OCI-LY3 (cell line): ENCODE measurements at regions not wholly inside any gene's neighbourhood (a gene's known extent, or its start where the extent isn't known, plus 50 kb on each side); places are given as distances from the start of the nearest gene placed in this dataset.

Experiments
- H2AFZ ChIP-seq: fragments of 200-600, 300-600 bp; shearing (Covaris generic); 2 replicates; pipeline ENCODE4 v1.6.0; 2014; ENCODE audit warnings: antibody characterized with exemption, low read depth, low read length
- H3K27ac ChIP-seq: fragments of 200-600, 300-600 bp; sonication (generic); 2 replicates; pipeline ENCODE4 v1.5.1; 2014; ENCODE audit warnings: mild to moderate bottlenecking, low read length, moderate library complexity, mixed read lengths
- H3K27me3 ChIP-seq: fragments of 200-600, 300-600 bp; sonication (generic); 2 replicates; pipeline ENCODE4 v1.6.1; 2014; ENCODE audit warnings: low read depth, low read length, mixed read lengths
- H3K36me3 ChIP-seq: fragments of 200-600, 300-600 bp; sonication (generic); replicated peaks from 2 replicates; pipeline ENCODE3; 2014; ENCODE audit warnings: low read depth, low read length, mixed read lengths
- H3K4me1 ChIP-seq: fragments of 300-600, 200-600 bp; sonication (generic); 2 replicates; pipeline ENCODE4 v1.6.1; 2014; ENCODE audit warnings: low read length, mixed read lengths
- H3K4me2 ChIP-seq: fragments of 200-600, 300-600 bp; sonication (generic); 2 replicates; pipeline ENCODE4 v1.6.1; 2014; ENCODE audit warnings: low read length, mixed read lengths
- H3K4me3 ChIP-seq: fragments of 300-600, 200-600 bp; sonication (generic); 2 replicates; pipeline ENCODE4 v1.5.1; 2014; ENCODE audit warnings: antibody characterized with exemption, mild to moderate bottlenecking, low read length, moderate library complexity
- H3K79me2 ChIP-seq: fragments of 300-600, 200-600 bp; shearing (Covaris generic); 2 replicates; pipeline ENCODE4 v1.6.1; 2014; ENCODE audit warnings: mild to moderate bottlenecking, low read length, mixed read lengths
- H3K9ac ChIP-seq: fragments of 300-600, 200-600 bp; shearing (Covaris generic); 2 replicates; pipeline ENCODE4 v1.6.0; 2014; ENCODE audit warnings: mild to moderate bottlenecking, low read length, moderate library complexity
- H3K9me3 ChIP-seq: fragments of 200-600, 300-600 bp; shearing (Covaris generic); 2 replicates; pipeline ENCODE4 v1.6.1; 2014; ENCODE audit warnings: low read length, mixed read lengths; ENCODE audit not compliant: insufficient read depth
- H4K20me1 ChIP-seq: fragments of 200-600, 300-600 bp; sonication (generic); 2 replicates; pipeline ENCODE4 v1.6.1; 2016; ENCODE audit warnings: low read length, mixed read lengths; ENCODE audit not compliant: insufficient read depth
- EZH2phosphoT487 ChIP-seq: fragments of 200-600 bp; shearing (Covaris generic); IDR thresholded peaks from 2 replicates; pipeline ENCODE4 v1.6.1; 2018; ENCODE audit warnings: antibody characterized with exemption, mixed run types, low read depth
- TF ChIP-seq, protein P1 (sequence below): fragments of 200-600, 300-600 bp; sonication (generic); IDR thresholded peaks from 2 replicates; pipeline ENCODE4 v1.5.1; 2014; ENCODE audit warnings: antibody characterized with exemption, low read length, low read depth

DNA sequence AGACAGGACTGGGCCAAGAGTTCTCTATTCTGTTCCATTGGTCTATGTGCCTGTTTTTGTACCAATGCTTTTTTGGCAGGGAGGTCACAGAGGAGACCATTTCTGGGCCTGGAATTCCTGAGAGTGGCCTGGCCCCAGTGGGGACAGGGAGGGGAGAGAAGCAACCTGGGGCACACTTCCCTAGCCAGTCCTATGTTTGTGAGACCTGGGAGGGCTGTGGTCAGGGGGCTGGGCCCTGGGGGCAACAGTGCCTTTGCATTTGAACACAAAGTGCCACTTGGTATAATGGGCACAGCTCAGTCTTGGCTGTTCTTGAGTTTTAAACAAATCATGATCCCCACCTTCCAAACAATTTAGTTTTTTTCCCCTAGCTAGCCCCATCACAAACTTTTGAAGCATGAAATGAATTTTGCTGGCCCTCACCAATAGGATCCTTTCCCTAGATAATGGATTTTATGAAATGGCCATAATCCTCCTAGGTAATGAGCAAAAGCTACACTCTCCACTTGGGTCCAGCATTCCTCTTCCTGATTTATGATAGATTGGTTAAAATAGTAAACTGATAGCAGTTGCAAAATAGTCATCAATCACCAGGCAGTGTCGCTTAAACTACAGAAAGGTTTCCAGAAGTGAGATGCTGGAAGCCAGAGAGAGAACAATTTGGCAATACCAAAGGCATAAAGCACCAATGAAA, 133.5 kb downstream of the GLI2 start:
- H3K4me1 ChIP-seq = no peaks in the 10 kb centered on the region
- no peaks in the 10 kb centered on the region for H3K9me3 ChIP-seq
- H4K20me1 ChIP-seq = no peaks in the 10 kb centered on the region
- H3K27me3 ChIP-seq = peaks cover 35% of the 10 kb centered on the region
- no peak for TF ChIP-seq EZH2phosphoT487
- TF ChIP-seq, protein P1, sequence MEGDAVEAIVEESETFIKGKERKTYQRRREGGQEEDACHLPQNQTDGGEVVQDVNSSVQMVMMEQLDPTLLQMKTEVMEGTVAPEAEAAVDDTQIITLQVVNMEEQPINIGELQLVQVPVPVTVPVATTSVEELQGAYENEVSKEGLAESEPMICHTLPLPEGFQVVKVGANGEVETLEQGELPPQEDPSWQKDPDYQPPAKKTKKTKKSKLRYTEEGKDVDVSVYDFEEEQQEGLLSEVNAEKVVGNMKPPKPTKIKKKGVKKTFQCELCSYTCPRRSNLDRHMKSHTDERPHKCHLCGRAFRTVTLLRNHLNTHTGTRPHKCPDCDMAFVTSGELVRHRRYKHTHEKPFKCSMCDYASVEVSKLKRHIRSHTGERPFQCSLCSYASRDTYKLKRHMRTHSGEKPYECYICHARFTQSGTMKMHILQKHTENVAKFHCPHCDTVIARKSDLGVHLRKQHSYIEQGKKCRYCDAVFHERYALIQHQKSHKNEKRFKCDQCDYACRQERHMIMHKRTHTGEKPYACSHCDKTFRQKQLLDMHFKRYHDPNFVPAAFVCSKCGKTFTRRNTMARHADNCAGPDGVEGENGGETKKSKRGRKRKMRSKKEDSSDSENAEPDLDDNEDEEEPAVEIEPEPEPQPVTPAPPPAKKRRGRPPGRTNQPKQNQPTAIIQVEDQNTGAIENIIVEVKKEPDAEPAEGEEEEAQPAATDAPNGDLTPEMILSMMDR = no peak
- H2AFZ ChIP-seq = no peak overlapping the region
- H3K27ac ChIP-seq = no peak overlapping the region
- H3K36me3 ChIP-seq = no peaks in the 10 kb centered on the region
- no peaks in the 10 kb centered on the region for H3K79me2 ChIP-seq
- no peak overlapping the region for H3K4me3 ChIP-seq
- no peak overlapping the region for H3K4me2 ChIP-seq
- no peak overlapping the region for H3K9ac ChIP-seq

DNA sequence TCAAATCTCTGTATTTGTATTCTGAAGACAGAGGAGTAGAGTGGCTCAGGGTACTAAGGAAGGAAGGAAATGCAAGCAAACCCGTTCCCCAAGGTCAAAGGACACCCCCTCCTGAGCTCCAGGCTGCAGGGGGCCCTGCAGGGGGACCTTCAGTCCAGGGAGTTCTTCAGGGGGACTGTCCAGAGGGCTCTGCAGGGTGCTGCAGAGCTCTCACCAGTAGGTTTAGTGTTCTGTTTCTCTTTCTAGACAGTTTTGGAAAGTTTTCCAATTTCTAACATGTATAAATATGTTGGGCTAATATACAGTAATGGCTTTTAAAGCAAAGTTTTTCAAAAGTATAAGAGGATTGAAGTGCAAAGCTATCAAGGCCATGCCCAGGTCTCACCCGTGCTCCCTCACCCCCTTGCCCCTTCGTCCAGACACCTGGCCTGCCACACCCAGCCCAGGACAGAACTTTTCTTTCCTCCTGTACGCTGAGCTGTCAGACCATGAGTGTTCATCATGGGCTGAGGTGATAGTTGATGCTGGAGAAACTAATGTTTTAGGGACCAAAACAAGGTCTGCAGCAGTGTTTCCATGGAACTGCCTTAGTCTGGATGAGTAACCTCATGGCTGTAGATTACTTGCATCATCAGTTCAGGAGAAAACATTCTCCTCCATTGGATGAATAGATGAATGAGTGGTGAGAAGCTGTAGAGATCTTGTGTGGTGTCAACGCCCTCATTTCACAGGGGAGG, 134.2 kb downstream of the GLI2 start:
- Histone ChIP-seq H3K27ac (no peak overlapping the region), H3K4me1 (no peaks in the 10 kb centered on the region), H3K4me2 (no peak overlapping the region), H4K20me1 (no peaks in the 10 kb centered on the region), H3K36me3 (no peaks in the 10 kb centered on the region), H3K4me3 (no peak overlapping the region), H3K27me3 (peaks cover 35% of the 10 kb centered on the region), H2AFZ (no peak overlapping the region), H3K9me3 (no peaks in the 10 kb centered on the region), H3K9ac (no peak overlapping the region), H3K79me2 (no peaks in the 10 kb centered on the region)
- TF ChIP-seq, protein P1 = no peak
- TF ChIP-seq EZH2phosphoT487 = no peak

GRCh38 chr2:120870467-120870788, 134.8 kb downstream of the GLI2 start:
- Histone ChIP-seq H3K4me1 (no peaks in the 10 kb centered on the region), H4K20me1 (no peaks in the 10 kb centered on the region), H3K4me3 (no peak overlapping the region), H3K9me3 (no peaks in the 10 kb centered on the region), H3K4me2 (no peak overlapping the region), H3K27ac (no peak overlapping the region), H2AFZ (no peak overlapping the region), H3K79me2 (no peaks in the 10 kb centered on the region), H3K27me3 (peaks cover 35% of the 10 kb centered on the region), H3K9ac (no peak overlapping the region), H3K36me3 (no peaks in the 10 kb centered on the region)
- TF ChIP-seq EZH2phosphoT487 = no peak

GRCh38 chr2:120871016-120871635, 135.5 kb downstream of the GLI2 start:
- H3K79me2 ChIP-seq = no peaks in the 10 kb centered on the region
- H2AFZ ChIP-seq = no peak overlapping the region
- TF ChIP-seq, protein P1 = no peak
- no peak for TF ChIP-seq EZH2phosphoT487
- no peaks in the 10 kb centered on the region for H3K4me1 ChIP-seq
- H3K9me3 ChIP-seq = no peaks in the 10 kb centered on the region
- H3K27me3 ChIP-seq = peaks cover 35% of the 10 kb centered on the region
- H3K4me3 ChIP-seq = no peak overlapping the region
- H3K36me3 ChIP-seq = no peaks in the 10 kb centered on the region
- no peak overlapping the region for H3K9ac ChIP-seq
- H3K4me2 ChIP-seq = no peak overlapping the region
- no peaks in the 10 kb centered on the region for H4K20me1 ChIP-seq
- no peak overlapping the region for H3K27ac ChIP-seq
